Ovary (tissue), 7 donors: ENCODE measurements at regions not wholly inside any gene's neighbourhood (a gene's known extent, or its start where the extent isn't known, plus 50 kb on each side); places are given as distances from the start of the nearest gene placed in this dataset.

Source experiments
- DNase-seq, 5 donors: peaks; one replicate each; pipeline ENCODE4 v3.0.0-alpha.2; 2019 to 2020
- H3K27ac ChIP-seq, 2 donors: fragments of 200-600 bp; one replicate each; pipeline versions ENCODE4 v1.5.1 to v1.8.0; 2019 to 2022
- H3K27me3 ChIP-seq: fragments of 200-600 bp; one replicate; pipeline ENCODE4 v1.8.0; 2022
- H3K36me3 ChIP-seq: fragments of 200-600 bp; sonication (generic); one replicate; pipeline ENCODE4 v1.5.1; 2019
- H3K4me1 ChIP-seq: one replicate; pipeline ENCODE4 v1.8.1; 2013; ENCODE audit warnings: mild to moderate bottlenecking, moderate library complexity; ENCODE audit not compliant: insufficient read depth
- H3K4me3 ChIP-seq: fragments of 200-600 bp; sonication (generic); one replicate; pipeline ENCODE4 v1.5.1; 2017
- H3K9me3 ChIP-seq, 2 donors: fragments of 200-600 bp in 1 of 2; sonication (generic) in 1 of 2; one replicate each; pipeline versions ENCODE4 v1.5.1 to v1.8.1; 2013 to 2019; ENCODE audit warnings: mild to moderate bottlenecking in 1 of 2, moderate library complexity in 1 of 2
- EP300 ChIP-seq: sonication (generic); formaldehyde crosslinking; IDR thresholded peaks from one replicate; pipeline ENCODE4 v1.6.1; 2017; ENCODE audit warnings: antibody characterized with exemption
- POLR2A ChIP-seq: fragments of 450-650 bp; IDR thresholded peaks from one replicate; pipeline ENCODE4 v1.6.1; 2017; ENCODE audit warnings: antibody characterized with exemption, mild to moderate bottlenecking, moderate library complexity
- WGBS, 3 donors: extraction: QIAGEN DNeasy Blood & Tissue Kit in 1 of 3; methylation state at CpG; one replicate each; pipeline versions ENCODE4 v1.1.5 to v1.1.7; 2013 to 2017; 5-methylcytosine and 5-hydroxymethylcytosine counted together
- intact Hi-C, 4 donors: fragments of 100-400 bp; cut with DNase I; formaldehyde crosslinking; loops; one replicate each; pipeline versions ENCODE4 v1.11.0 to v1.15.1; 2022 to 2023
- TF ChIP-seq, protein P1 (sequence below), 3 donors: fragments of 450-650 bp in 2 of 3; fragments of 200-600 bp in 1 of 3; IDR thresholded peaks; one replicate each; pipeline versions ENCODE4 v1.5.1 to v1.8.0; 2016 to 2022; ENCODE audit warnings: antibody characterized with exemption in 3 of 3, mild to moderate bottlenecking in 1 of 3
- donor health status: DM: no; HTN: no; CAD: no; lungs with moderate emphysema.
- donor health status: DM: no; HTN: no; CAD: no.
- donor health status: Bipolar disorder and iron deficiency.
- donor health status: DM: no; HTN: no; CAD: no.
- donor health status: DM: yes; HTN: yes; CAD: no.

DNA sequence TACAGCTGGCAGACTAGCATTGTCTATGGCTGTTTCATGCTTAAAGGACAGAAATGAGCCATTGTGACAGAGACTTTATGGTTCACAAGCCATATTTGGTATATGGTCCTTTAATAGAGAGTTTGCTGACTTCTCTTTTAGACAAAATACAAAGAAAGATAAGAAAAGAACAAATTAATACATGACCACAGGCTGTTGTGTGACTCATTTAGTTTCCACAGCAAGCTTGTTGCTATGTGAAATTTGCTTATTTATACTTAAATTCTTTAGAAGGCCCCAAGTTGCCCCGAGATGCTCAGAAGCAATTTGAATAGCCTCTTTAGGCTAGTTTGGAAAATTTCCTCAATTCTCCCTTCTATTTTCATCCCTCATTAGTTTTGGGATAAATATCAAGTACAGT is 315.3 kb upstream of the RPS23 start:
- H3K4me1 ChIP-seq, result no peaks in the 10 kb centered on the region
- 8 to 14% (median 9%) methylated on average over 1 of the region's 1 CpG for WGBS, 3 donors
- DNase-seq, result no peak
- no peaks in the 10 kb centered on the region for H3K9me3 ChIP-seq
- no peak for TF ChIP-seq POLR2A
- TF ChIP-seq, protein P1, sequence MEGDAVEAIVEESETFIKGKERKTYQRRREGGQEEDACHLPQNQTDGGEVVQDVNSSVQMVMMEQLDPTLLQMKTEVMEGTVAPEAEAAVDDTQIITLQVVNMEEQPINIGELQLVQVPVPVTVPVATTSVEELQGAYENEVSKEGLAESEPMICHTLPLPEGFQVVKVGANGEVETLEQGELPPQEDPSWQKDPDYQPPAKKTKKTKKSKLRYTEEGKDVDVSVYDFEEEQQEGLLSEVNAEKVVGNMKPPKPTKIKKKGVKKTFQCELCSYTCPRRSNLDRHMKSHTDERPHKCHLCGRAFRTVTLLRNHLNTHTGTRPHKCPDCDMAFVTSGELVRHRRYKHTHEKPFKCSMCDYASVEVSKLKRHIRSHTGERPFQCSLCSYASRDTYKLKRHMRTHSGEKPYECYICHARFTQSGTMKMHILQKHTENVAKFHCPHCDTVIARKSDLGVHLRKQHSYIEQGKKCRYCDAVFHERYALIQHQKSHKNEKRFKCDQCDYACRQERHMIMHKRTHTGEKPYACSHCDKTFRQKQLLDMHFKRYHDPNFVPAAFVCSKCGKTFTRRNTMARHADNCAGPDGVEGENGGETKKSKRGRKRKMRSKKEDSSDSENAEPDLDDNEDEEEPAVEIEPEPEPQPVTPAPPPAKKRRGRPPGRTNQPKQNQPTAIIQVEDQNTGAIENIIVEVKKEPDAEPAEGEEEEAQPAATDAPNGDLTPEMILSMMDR (IDR thresholded peaks at IDR 0.05), result no peak
- TF ChIP-seq EP300, result no peak
- H3K4me3 ChIP-seq, result no peak overlapping the region
- H3K27me3 ChIP-seq, result no peaks in the 10 kb centered on the region
- intact Hi-C loops, result no loop called here
- no peak overlapping the region for H3K27ac ChIP-seq
- no peaks in the 10 kb centered on the region for H3K36me3 ChIP-seq

GRCh38 chr5:82591021-82591515 is 312.9 kb upstream of the RPS23 start:
- Histone ChIP-seq H3K9me3 (no peaks in the 10 kb centered on the region), H3K4me1 (no peaks in the 10 kb centered on the region), H3K4me3 (no peak overlapping the region), H3K27me3 (no peaks in the 10 kb centered on the region), H3K36me3 (no peaks in the 10 kb centered on the region), H3K27ac (no peak overlapping the region)
- no peak for DNase-seq
- TF ChIP-seq, protein P1 (IDR thresholded peaks at IDR 0.05), result no peak
- TF ChIP-seq EP300 (no peak), POLR2A (no peak)
- intact Hi-C loops, result no loop called here

- Histone ChIP-seq H3K27me3 (no peaks in the 10 kb centered on the region), H3K36me3 (no peaks in the 10 kb centered on the region), H3K9me3 (no peaks in the 10 kb centered on the region), H3K4me3 (no peak overlapping the region), H3K27ac (no peak overlapping the region), H3K4me1 (no peaks in the 10 kb centered on the region)
- 70 to 86% (median 85%) methylated on average over 1 of the region's 1 CpG for WGBS, 3 donors
- intact Hi-C loops, result no loop called here
- DNase-seq, result no peak
- TF ChIP-seq EP300, result no peak
- TF ChIP-seq, protein P1 (IDR thresholded peaks at IDR 0.05), result no peak
- no peak for TF ChIP-seq POLR2A
Measured at GRCh38 chr5:82590112-82590511, 312.0 kb upstream of the RPS23 start.

DNA sequence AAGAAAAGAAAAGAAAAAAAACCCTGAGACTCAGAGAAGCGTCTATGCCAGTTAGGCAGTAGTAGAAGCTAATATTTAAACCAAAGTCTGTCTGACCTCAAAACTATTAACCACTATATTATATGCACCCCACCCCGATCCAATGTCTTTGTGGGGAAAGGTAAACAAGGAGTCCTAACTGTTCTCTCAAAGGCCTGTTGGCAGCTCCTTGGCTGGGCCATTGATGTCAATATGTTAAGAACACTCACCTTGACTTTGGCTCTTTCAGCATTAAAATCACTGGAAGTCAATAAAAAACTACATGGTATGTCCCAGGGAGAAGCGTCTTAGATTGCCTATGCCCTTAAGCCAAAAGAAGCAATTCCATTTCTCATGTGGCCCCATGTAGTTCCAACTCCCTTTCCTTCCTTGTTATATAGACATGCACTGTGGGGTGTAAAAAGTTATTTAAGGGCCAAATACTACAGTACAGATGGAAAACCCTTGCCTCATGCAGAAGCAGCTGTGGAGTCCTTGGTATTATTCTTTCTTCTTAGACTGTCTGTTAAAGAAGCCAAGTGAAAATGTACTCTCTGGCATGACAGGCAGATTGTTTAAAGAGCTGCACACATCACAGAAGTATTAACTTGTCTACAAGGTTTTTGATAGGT is 308.6 kb upstream of the RPS23 start:
- Histone ChIP-seq H3K9me3 (no peaks in the 10 kb centered on the region), H3K36me3 (no peaks in the 10 kb centered on the region), H3K4me1 (no peaks in the 10 kb centered on the region), H3K4me3 (no peak overlapping the region), H3K27ac (no peak overlapping the region), H3K27me3 (no peaks in the 10 kb centered on the region)
- intact Hi-C loops, result no loop called here
- 60 to 71% (median 65%) methylated on average over 3 of the region's 3 CpGs for WGBS, 3 donors
- no peak for DNase-seq
- TF ChIP-seq, protein P1 (IDR thresholded peaks at IDR 0.05), result no peak
- TF ChIP-seq POLR2A (no peak), EP300 (no peak)
